Transverse colon (tissue), 4 donors: ENCODE measurements at regions not wholly inside any gene's neighbourhood (a gene's known extent, or its start where the extent isn't known, plus 50 kb on each side); places are given as distances from the start of the nearest gene placed in this dataset.

Experiments
- DNase-seq: peaks from one replicate; pipeline ENCODE4 v3.0.0-alpha.2; 2019
- H3K27ac ChIP-seq, 4 donors: fragments of 200-600 bp; sonication (generic); 2 replicates each; pipeline ENCODE4 v1.5.1; 2016 to 2018; ENCODE audit warnings: inconsistent platforms in 4 of 4
- H3K27me3 ChIP-seq: fragments of 200-600 bp; sonication (generic); 2 replicates; pipeline ENCODE4 v1.5.1; 2017; ENCODE audit warnings: inconsistent platforms
- H3K36me3 ChIP-seq, 4 donors: fragments of 200-600 bp; sonication (generic); 2 replicates each; pipeline ENCODE4 v1.5.1; 2017 to 2019; ENCODE audit warnings: inconsistent platforms in 4 of 4
- H3K4me1 ChIP-seq, 4 donors: fragments of 200-600 bp; sonication (generic); 2 replicates each; pipeline ENCODE4 v1.5.1; 2017 to 2020; ENCODE audit warnings: inconsistent platforms in 4 of 4
- H3K4me3 ChIP-seq, 4 donors: fragments of 200-600 bp; sonication (generic); 1 replicate in 1 of 4; 2 replicates in 3 of 4; pipeline versions ENCODE4 v1.5.1 to v1.6.1; 2017 to 2019; ENCODE audit warnings: inconsistent platforms in 4 of 4
- H3K9me3 ChIP-seq, 2 donors: fragments of 200-600 bp; sonication (generic); 2 replicates each; pipeline ENCODE4 v1.5.1; 2017 to 2019; ENCODE audit warnings: inconsistent platforms in 2 of 2
- EP300 ChIP-seq: sonication (generic); formaldehyde crosslinking; IDR thresholded peaks from one replicate; pipeline ENCODE4 v1.6.1; 2017; ENCODE audit warnings: antibody characterized with exemption, low read depth
- POLR2A ChIP-seq: fragments of 450-650 bp; IDR thresholded peaks from one replicate; pipeline ENCODE4 v1.6.1; 2016; ENCODE audit warnings: antibody characterized with exemption, mild to moderate bottlenecking, moderate library complexity
- POLR2AphosphoS5 ChIP-seq, 3 donors: sonication (generic); formaldehyde crosslinking; IDR thresholded peaks; one replicate each; pipeline ENCODE4 v1.6.1; 2016; ENCODE audit warnings: antibody characterized with exemption in 3 of 3
- WGBS, 2 donors: methylation state at CpG; one replicate each; pipeline ENCODE4 v1.1.5; 2018; ENCODE audit warnings: low coverage in 1 of 2; 5-methylcytosine and 5-hydroxymethylcytosine counted together
- in situ Hi-C, 4 donors: fragments of 200-750 bp; cut with MboI; loops; one replicate each; pipeline versions ENCODE4 v1.15.0 to v1.15.1; 2017; ENCODE audit warnings: low sequenced_read_pairs in 3 of 4, low pct_ligation_motif_present in 1 of 4, low pct_unique_long_range_greater_than_20kb in 1 of 4
- intact Hi-C: fragments of 100-400 bp; cut with DNase I; formaldehyde crosslinking; loops from one replicate; pipeline ENCODE4 v1.15.1; 2023; ENCODE audit warnings: low total_unique reads
- TF ChIP-seq, protein P1 (sequence below), 5 experiments: fragments of 200-600 bp in 3 of 5; fragments of 450-650 bp in 2 of 5; sonication (generic) in 3 of 5; IDR thresholded peaks; 1 replicate in 2 of 5; 2 replicates in 3 of 5; pipeline ENCODE4 v1.5.1; 2016 to 2017; ENCODE audit warnings: antibody characterized with exemption in 5 of 5, inconsistent platforms in 3 of 5, mild to moderate bottlenecking in 2 of 5, moderate library complexity in 1 of 5

DNA sequence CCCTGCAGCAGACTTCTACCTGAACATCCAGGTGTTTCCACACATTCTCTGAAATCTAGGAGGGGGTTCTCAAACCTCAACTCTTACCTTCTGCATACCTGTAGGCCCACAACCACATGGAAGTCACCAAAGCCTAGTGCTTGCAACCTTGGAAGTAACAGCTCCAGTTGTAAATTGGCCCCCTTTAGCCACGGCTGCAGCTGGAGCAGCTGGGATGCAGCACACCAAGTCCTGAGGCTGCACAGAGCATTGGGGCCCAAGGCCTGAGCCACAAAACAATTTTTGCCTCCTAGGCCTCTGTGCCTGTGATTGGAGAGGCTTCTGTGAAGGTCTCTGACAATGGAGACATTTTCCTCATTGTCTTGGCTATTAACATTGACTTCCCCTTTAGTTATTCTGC, 772.4 kb upstream of the INTU start:
- intact Hi-C loops = no loop called here
- Histone ChIP-seq H3K27me3 (no peaks in the 10 kb centered on the region), H3K4me3 (no peak overlapping the region), H3K36me3 (no peaks in the 10 kb centered on the region), H3K4me1 (no peaks in the 10 kb centered on the region), H3K27ac (no peak overlapping the region), H3K9me3 (no peaks in the 10 kb centered on the region)
- in situ Hi-C loops = no loop called here
- DNase-seq = no peak
- no peak for TF ChIP-seq EP300
- TF ChIP-seq, protein P1, sequence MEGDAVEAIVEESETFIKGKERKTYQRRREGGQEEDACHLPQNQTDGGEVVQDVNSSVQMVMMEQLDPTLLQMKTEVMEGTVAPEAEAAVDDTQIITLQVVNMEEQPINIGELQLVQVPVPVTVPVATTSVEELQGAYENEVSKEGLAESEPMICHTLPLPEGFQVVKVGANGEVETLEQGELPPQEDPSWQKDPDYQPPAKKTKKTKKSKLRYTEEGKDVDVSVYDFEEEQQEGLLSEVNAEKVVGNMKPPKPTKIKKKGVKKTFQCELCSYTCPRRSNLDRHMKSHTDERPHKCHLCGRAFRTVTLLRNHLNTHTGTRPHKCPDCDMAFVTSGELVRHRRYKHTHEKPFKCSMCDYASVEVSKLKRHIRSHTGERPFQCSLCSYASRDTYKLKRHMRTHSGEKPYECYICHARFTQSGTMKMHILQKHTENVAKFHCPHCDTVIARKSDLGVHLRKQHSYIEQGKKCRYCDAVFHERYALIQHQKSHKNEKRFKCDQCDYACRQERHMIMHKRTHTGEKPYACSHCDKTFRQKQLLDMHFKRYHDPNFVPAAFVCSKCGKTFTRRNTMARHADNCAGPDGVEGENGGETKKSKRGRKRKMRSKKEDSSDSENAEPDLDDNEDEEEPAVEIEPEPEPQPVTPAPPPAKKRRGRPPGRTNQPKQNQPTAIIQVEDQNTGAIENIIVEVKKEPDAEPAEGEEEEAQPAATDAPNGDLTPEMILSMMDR (IDR thresholded peaks at IDR 0.05) = no peak
- 92% methylated on average over 1 of the region's 1 CpG; no CpG with 5 or more reads in 1 of the 2 donors for WGBS, 2 donors

DNA sequence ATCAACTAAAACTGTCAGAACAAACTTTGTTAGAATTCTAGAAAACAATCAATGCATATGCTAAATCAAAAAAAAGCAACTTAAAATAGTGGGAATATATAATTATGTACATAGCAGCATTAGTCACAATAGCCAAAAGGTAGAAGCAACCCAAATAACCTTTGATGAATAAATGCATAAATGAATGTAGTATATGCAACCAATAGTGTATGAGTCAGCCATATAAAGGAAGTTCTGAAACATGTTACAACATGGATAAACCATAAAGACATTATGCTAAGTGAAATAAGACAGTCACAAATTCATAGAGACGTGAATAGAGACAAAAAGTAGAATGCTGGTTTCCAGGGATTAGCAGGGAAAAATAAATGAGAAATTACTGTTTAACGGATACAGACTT, 762.8 kb upstream of the INTU start:
- intact Hi-C loops = no loop called here
- Histone ChIP-seq H3K36me3 (no peaks in the 10 kb centered on the region), H3K9me3 (peaks cover 0 to 14% of the 10 kb centered on the region in 2 donors), H3K27me3 (no peaks in the 10 kb centered on the region), H3K4me1 (no peaks in the 10 kb centered on the region), H3K4me3 (no peak overlapping the region), H3K27ac (no peak overlapping the region)
- no peak for DNase-seq
- WGBS, 2 donors = 81 to 94% methylated on average over 2 of the region's 2 CpGs
- in situ Hi-C loops = no loop called here
- TF ChIP-seq EP300 = no peak
- TF ChIP-seq, protein P1 (IDR thresholded peaks at IDR 0.05) = no peak
- no peak for TF ChIP-seq POLR2AphosphoS5 (IDR thresholded peaks at IDR 0.05)
- no peak for TF ChIP-seq POLR2A

DNA sequence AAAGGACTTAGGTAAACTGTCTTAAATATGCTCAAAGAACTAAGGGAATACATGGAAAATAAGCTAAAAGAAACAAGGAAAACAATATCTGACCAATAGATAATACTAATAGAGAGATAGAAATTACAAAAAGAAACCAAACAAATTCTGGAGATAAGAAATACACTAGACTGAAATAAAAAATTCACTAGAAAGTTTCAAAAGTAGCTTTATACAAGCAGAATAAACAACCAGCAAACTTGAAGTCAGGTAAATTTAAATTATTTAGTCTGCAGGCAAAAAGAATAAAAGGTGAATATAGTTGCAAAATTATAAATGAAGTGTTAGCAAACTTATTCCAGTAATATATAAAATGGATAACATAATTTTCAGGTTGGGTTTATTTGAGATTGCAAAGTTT, 760.9 kb upstream of the INTU start:
- H3K4me1 ChIP-seq = no peaks in the 10 kb centered on the region
- no peak for TF ChIP-seq EP300
- TF ChIP-seq, protein P1 (IDR thresholded peaks at IDR 0.05) = no peak
- TF ChIP-seq POLR2AphosphoS5 (IDR thresholded peaks at IDR 0.05) = no peak
- TF ChIP-seq POLR2A = no peak
- intact Hi-C loops = no loop called here
- peaks cover 0 to 14% of the 10 kb centered on the region in 2 donors for H3K9me3 ChIP-seq
- no peaks in the 10 kb centered on the region for H3K36me3 ChIP-seq
- no peak for DNase-seq
- H3K27me3 ChIP-seq = no peaks in the 10 kb centered on the region
- H3K27ac ChIP-seq = no peak overlapping the region
- no peak overlapping the region for H3K4me3 ChIP-seq
- in situ Hi-C loops = no loop called here

GRCh38 chr4:126874533-126874932, 758.2 kb upstream of the INTU start:
- WGBS, 2 donors = 88% methylated on average over 17 of the region's 19 CpGs; no CpG with 5 or more reads in 1 of the 2 donors
- H3K36me3 ChIP-seq = no peaks in the 10 kb centered on the region
- in situ Hi-C loops (no loop called here), intact Hi-C loops (no loop called here)
- peaks cover 0 to 14% of the 10 kb centered on the region in 2 donors for H3K9me3 ChIP-seq
- no peaks in the 10 kb centered on the region for H3K4me1 ChIP-seq
- no peak overlapping the region for H3K27ac ChIP-seq
- no peak overlapping the region for H3K4me3 ChIP-seq
- H3K27me3 ChIP-seq = no peaks in the 10 kb centered on the region
- no peak for DNase-seq
- no peak for TF ChIP-seq EP300
- TF ChIP-seq, protein P1 (IDR thresholded peaks at IDR 0.05) = no peak
- TF ChIP-seq POLR2A = no peak
- TF ChIP-seq POLR2AphosphoS5 (IDR thresholded peaks at IDR 0.05) = no peak
